Lung (tissue), 11 donors: ENCODE measurements at regions not wholly inside any gene's neighbourhood (a gene's known extent, or its start where the extent isn't known, plus 50 kb on each side); places are given as distances from the start of the nearest gene placed in this dataset.

ENCODE experiments used
- ATAC-seq: fragments of 200-7000 bp; cut with Tn5 transposase; one replicate; pipeline ENCODE4 v1.9.1; 2020; ENCODE audit warnings: moderate number of reproducible peaks; ENCODE audit not compliant: insufficient read depth, low FRiP score
- DNase-seq, 3 donors: peaks; one replicate each; pipeline ENCODE4 v3.0.0-alpha.2; 2013 to 2017
- H3K27ac ChIP-seq, 2 donors: one replicate each; pipeline ENCODE4 v1.5.1; 2013; ENCODE audit warnings: mild to moderate bottlenecking in 2 of 2, moderate library complexity in 2 of 2, control low read depth in 1 of 2, inconsistent platforms in 1 of 2, low read depth in 1 of 2, low read length in 1 of 2
- H3K27me3 ChIP-seq, 3 donors: one replicate each; pipeline ENCODE4 v1.5.1; 2013; ENCODE audit warnings: low read length in 2 of 3; ENCODE audit not compliant: control insufficient read depth in 3 of 3, insufficient read depth in 3 of 3
- H3K36me3 ChIP-seq, 4 donors: one replicate each; pipeline ENCODE4 v1.5.1; 2013; ENCODE audit warnings: low read length in 4 of 4, mild to moderate bottlenecking in 1 of 4, moderate library complexity in 1 of 4; ENCODE audit not compliant: control insufficient read depth in 4 of 4, insufficient read depth in 4 of 4
- H3K4me1 ChIP-seq, 5 donors: one replicate each; pipeline ENCODE4 v1.5.1; 2013; ENCODE audit warnings: low read length in 5 of 5, mild to moderate bottlenecking in 2 of 5, moderate library complexity in 1 of 5; ENCODE audit not compliant: control insufficient read depth in 5 of 5, insufficient read depth in 5 of 5
- H3K4me3 ChIP-seq: one replicate; pipeline ENCODE4 v1.5.1; 2013; ENCODE audit warnings: mild to moderate bottlenecking, control low read depth, moderate library complexity
- H3K9ac ChIP-seq, 2 donors: one replicate each; pipeline ENCODE4 v1.5.1; 2013; ENCODE audit warnings: low read length in 2 of 2, control low read depth in 1 of 2; ENCODE audit not compliant: insufficient read depth in 1 of 2
- H3K9me3 ChIP-seq, 4 donors: one replicate each; pipeline ENCODE4 v1.5.1; 2013; ENCODE audit warnings: low read length in 3 of 4, mild to moderate bottlenecking in 1 of 4, moderate library complexity in 1 of 4; ENCODE audit not compliant: control insufficient read depth in 4 of 4, insufficient read depth in 3 of 4
- CTCF ChIP-seq: IDR thresholded peaks from 2 replicates; pipeline ENCODE4 v1.5.1; 2012; ENCODE audit warnings: mild to moderate bottlenecking; ENCODE audit errors: control extremely low read depth, extremely low read depth
- WGBS, 2 donors: extraction: QIAGEN DNeasy Blood & Tissue Kit; methylation state at CpG; one replicate each; pipeline ENCODE4 v1.1.7; 2013; 5-methylcytosine and 5-hydroxymethylcytosine counted together
- donor health status: control.
- donor health status: control.
- donor health status: Bipolar disorder and iron deficiency.
- donor health status: healthy.
- donor health status: DM: yes; HTN: yes; CAD: no.

DNA sequence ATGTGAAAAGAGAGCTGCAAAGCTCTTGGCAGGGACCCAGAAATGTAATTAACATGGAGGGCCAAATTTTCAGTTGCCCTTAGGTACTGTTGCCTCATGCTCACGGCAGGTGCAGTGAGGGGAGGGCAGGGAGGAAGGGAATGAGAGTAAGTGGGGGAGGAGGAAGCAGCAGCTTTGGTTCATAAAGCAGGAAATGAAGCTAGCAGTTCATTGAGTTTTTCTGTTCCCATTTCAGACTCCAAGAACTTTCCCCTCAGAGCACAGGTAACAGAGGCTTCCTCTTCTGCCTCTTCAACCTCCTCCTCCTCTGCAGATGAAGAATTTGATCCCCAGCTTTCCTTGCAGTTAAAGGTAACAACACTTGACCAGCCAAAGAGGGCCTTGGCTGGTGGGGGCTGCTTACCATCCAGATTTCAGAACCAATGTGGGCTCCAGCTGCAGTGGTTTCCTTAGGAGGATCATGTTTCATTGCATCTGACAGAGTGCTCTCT, 57.9 kb upstream of the PARVA start:
- TF ChIP-seq CTCF, result no peak
- no peaks in the 10 kb centered on the region for H3K27me3 ChIP-seq
- 0 to 6% methylated on average over 1 of the region's 1 CpG for WGBS, 2 donors
- no peak overlapping the region for H3K4me3 ChIP-seq
- ATAC-seq (no peak), DNase-seq (peak in 2 of 3 donors; percentile 37 to 43)
- H3K9ac ChIP-seq, result no peak overlapping the region
- peaks cover 0 to 2% (median 0%) of the 10 kb centered on the region in 4 donors for H3K9me3 ChIP-seq
- peaks cover 0 to 7% (median 0%) of the 10 kb centered on the region in 4 donors for H3K36me3 ChIP-seq
- peaks cover 0 to 29% (median 6%) of the 10 kb centered on the region in 5 donors for H3K4me1 ChIP-seq
- H3K27ac ChIP-seq, result peak overlapping the region in 1 of 2 donors; percentile 17

GRCh38 chr11:12319988-12320387, 57.4 kb upstream of the PARVA start:
- no peaks in the 10 kb centered on the region for H3K27me3 ChIP-seq
- no peak overlapping the region for H3K27ac ChIP-seq
- 83 to 87% methylated on average over 3 of the region's 3 CpGs for whole genome bisulfite sequencing, 2 donors
- peaks cover 0 to 7% (median 0%) of the 10 kb centered on the region in 4 donors for H3K36me3 ChIP-seq
- H3K9me3 ChIP-seq, result peaks cover 0 to 2% (median 0%) of the 10 kb centered on the region in 4 donors
- no peak for TF ChIP-seq CTCF
- ATAC-seq (no peak), DNase-seq (peak in 2 of 3 donors; percentile 21 to 25)
- H3K9ac ChIP-seq, result no peak overlapping the region
- H3K4me1 ChIP-seq, result peaks cover 0 to 29% (median 6%) of the 10 kb centered on the region in 5 donors
- no peak overlapping the region for H3K4me3 ChIP-seq

DNA sequence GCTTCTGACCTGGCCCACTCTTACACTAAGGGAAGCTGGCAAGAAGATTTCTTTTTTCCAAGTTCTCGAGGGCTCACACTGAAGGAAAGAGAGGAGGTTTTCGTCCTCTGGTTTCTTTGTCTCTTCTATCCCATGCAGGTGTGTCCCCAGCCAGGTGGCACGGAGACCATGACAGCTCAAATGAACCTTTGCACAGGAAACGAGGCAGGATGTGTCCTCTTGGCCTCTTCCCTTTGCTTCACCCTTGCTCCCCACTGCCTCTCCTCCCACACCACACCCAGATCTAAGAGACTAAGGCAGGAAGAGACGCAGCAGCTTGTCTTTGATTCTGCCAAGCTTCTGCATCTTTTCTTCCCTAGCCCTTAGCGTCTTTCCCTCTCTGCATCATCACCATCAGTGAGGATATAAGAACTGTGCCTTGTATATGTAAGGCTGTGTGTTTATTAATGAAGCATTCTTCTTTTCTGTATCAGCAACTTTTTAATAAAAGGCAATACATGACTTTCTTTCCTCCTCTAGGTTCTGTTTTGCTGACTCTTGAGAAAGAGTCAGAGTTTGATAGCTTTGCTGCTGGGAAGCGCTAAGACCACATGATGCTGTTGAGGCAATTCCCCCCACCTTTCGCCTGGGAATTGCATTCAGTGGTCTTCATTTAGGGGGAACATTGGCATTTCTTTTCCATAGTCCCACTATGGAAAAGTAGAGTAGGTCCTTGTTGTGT, 56.0 kb upstream of the PARVA start:
- TF ChIP-seq CTCF, result no peak
- H3K9ac ChIP-seq, result no peak overlapping the region
- H3K9me3 ChIP-seq, result peaks cover 0 to 2% (median 0%) of the 10 kb centered on the region in 4 donors
- no peak overlapping the region for H3K4me3 ChIP-seq
- H3K4me1 ChIP-seq, result peaks cover 0 to 29% (median 6%) of the 10 kb centered on the region in 5 donors
- 83 to 87% methylated on average over 8 of the region's 8 CpGs for WGBS, 2 donors
- peaks cover 0 to 7% (median 0%) of the 10 kb centered on the region in 4 donors for H3K36me3 ChIP-seq
- no peaks in the 10 kb centered on the region for H3K27me3 ChIP-seq
- ATAC-seq (no peak), DNase-seq (peak in 1 of 3 donors; percentile 7)
- no peak overlapping the region for H3K27ac ChIP-seq
